Small intestine (tissue), 7 donors: ENCODE measurements at regions not wholly inside any gene's neighbourhood (a gene's known extent, or its start where the extent isn't known, plus 50 kb on each side); places are given as distances from the start of the nearest gene placed in this dataset.

Source experiments
- DNase-seq, 2 donors: peaks; one replicate each; pipeline versions ENCODE4 v3.0.0 to v3.0.0-alpha.2; 2013
- FAIRE-seq: peaks from 2 replicates; lab custom pipeline; 2012; peaks lifted over from hg19 to GRCh38; lab: Jason Lieb, UNC
- H3K27ac ChIP-seq, 3 donors: one replicate each; pipeline ENCODE4 v1.5.1; 2013; ENCODE audit warnings: low read length in 2 of 3, mild to moderate bottlenecking in 2 of 3, control low read depth in 1 of 3, inconsistent platforms in 1 of 3, low read depth in 1 of 3, moderate library complexity in 1 of 3
- H3K27me3 ChIP-seq, 3 donors: one replicate each; pipeline ENCODE4 v1.6.1; 2013; ENCODE audit warnings: low read length in 3 of 3, inconsistent platforms in 1 of 3; ENCODE audit not compliant: control insufficient read depth in 3 of 3, insufficient read depth in 3 of 3
- H3K36me3 ChIP-seq, 3 donors: one replicate each; pipeline ENCODE4 v1.6.1; 2013; ENCODE audit warnings: low read length in 3 of 3, inconsistent platforms in 1 of 3, low read depth in 1 of 3, mild to moderate bottlenecking in 1 of 3, moderate library complexity in 1 of 3; ENCODE audit not compliant: control insufficient read depth in 3 of 3, insufficient read depth in 2 of 3
- H3K4me1 ChIP-seq, 3 donors: one replicate each; pipeline ENCODE4 v1.6.1; 2013; ENCODE audit warnings: low read length in 2 of 3, inconsistent platforms in 1 of 3, low read depth in 1 of 3, mild to moderate bottlenecking in 1 of 3, moderate library complexity in 1 of 3; ENCODE audit not compliant: control insufficient read depth in 3 of 3, insufficient read depth in 2 of 3
- H3K4me3 ChIP-seq, 3 donors: one replicate each; pipeline ENCODE4 v1.5.1; 2013; ENCODE audit warnings: low read length in 3 of 3, control low read depth in 1 of 3, inconsistent platforms in 1 of 3, low read depth in 1 of 3, mild to moderate bottlenecking in 1 of 3, moderate library complexity in 1 of 3
- H3K9me3 ChIP-seq, 2 donors: one replicate each; pipeline ENCODE4 v1.6.1; 2013; ENCODE audit warnings: low read depth in 1 of 2, low read length in 1 of 2; ENCODE audit not compliant: control insufficient read depth in 2 of 2, insufficient read depth in 1 of 2
- WGBS, 3 donors: extraction: QIAGEN DNeasy Blood & Tissue Kit; methylation state at CpG; one replicate each; pipeline ENCODE4 v1.1.7; 2013; 5-methylcytosine and 5-hydroxymethylcytosine counted together
- donor health status: healthy with polysubstance abuse.
- donor health status: control.
- donor health status: control.
- donor health status: Bipolar disorder and iron deficiency.
- donor health status: healthy.

DNA sequence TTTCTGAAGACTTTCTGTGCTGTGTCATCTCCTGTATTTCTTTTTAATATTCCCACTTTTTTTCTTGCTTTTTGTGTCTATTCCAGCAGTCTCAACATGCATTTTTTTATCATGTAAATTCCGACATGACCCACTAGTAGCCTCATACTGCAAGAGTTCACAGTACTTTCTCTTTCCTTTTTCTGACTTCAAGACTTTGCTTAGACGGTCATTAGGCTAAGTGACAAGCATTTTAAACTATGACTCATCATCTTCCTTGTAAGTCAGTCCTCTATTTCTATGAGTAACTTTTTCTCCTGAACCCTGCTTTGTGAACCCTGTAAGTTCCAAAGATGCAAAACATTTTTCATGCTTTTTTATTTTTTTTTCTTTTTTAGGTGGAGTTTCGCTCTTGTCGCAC lies 381.2 kb downstream of the TXNL1 start:
- DNase-seq, result peak; percentile 5 to 16
- Histone ChIP-seq H3K36me3 (no peaks in the 10 kb centered on the region), H3K27me3 (no peaks in the 10 kb centered on the region), H3K9me3 (no peaks in the 10 kb centered on the region), H3K4me3 (no peak overlapping the region), H3K4me1 (no peaks in the 10 kb centered on the region), H3K27ac (no peak overlapping the region)
- FAIRE-seq, result no peak
- WGBS, 3 donors, result 51 to 56% (median 53%) methylated on average over 4 of the region's 4 CpGs

DNA sequence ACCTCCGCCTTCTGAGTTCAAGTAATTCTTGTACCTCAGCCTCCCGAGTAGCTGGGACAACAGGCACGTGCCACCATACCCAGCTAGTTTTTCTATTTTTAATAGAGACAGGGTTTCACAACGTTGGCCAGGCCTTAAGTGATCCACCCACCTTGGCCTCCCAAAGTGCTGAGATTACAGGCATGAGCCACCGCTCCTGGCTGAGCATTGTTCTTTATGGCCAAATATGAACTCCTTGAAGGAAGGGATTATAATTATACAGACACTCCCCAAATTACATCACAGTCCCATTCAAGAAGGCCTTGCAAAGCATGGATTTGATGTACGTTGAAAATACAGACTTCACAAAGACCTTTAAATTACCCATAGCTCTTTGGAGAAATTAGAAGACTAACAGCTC lies 381.7 kb downstream of the TXNL1 start:
- Histone ChIP-seq H3K27ac (no peak overlapping the region), H3K9me3 (no peaks in the 10 kb centered on the region)
- no peak for FAIRE-seq

DNA sequence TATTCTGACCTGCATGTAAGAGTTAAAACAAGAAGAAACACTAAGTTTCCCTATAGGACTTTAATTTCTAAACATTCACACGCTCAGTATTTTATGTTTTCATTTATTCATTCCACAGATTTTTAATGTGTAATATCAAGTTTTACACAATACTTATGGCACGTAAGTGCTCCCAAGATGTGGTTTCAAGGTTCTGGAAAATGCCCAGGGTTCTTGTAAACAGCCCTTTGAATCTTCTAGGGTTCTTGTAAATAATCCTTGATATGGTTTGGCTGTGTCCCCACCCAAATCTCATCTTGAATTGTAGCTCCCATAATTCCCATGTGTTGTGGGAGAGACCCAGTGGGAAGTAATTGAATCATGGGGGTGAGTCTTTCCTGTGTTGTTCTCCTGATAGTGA lies 383.0 kb downstream of the TXNL1 start:
- WGBS, 3 donors, result 77 to 93% (median 86%) methylated on average over 2 of the region's 2 CpGs
- Histone ChIP-seq H3K4me1 (no peaks in the 10 kb centered on the region), H3K27ac (no peak overlapping the region), H3K36me3 (no peaks in the 10 kb centered on the region), H3K27me3 (no peaks in the 10 kb centered on the region), H3K9me3 (no peaks in the 10 kb centered on the region), H3K4me3 (no peak overlapping the region)
- no peak for FAIRE-seq
- no peak for DNase-seq

More for the DNA sequence above, 381.7 kb downstream of the TXNL1 start:
- no peaks in the 10 kb centered on the region for H3K27me3 ChIP-seq
- no peaks in the 10 kb centered on the region for H3K36me3 ChIP-seq
- DNase-seq, result no peak
- no peaks in the 10 kb centered on the region for H3K4me1 ChIP-seq
- no peak overlapping the region for H3K4me3 ChIP-seq
- 84 to 89% (median 85%) methylated on average over 6 of the region's 6 CpGs for WGBS, 3 donors

DNA sequence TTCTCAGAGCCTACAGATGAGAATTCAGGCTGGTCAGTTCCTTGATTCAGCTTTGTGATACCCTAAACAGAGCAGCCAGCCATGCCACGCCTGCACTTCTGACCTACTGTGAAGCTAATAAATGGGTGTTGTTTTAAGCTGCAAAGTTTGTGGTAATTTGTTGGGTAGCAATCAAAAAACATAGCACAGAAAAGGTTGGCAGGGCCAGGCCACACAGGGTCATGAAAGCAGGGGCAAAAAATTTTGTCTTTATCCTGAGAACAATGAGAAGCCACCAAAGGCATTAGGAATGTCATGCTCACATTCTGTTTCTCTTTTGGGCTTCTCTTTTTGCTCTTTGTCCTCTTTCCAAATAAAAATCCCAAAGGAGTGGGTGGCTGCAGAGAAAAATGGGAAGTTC lies 385.9 kb downstream of the TXNL1 start:
- H3K36me3 ChIP-seq, result no peaks in the 10 kb centered on the region
- FAIRE-seq (no peak), DNase-seq (no peak)
- H3K4me3 ChIP-seq, result no peak overlapping the region
- WGBS, 3 donors, result 83 to 95% (median 90%) methylated on average over 1 of the region's 1 CpG
- H3K27me3 ChIP-seq, result no peaks in the 10 kb centered on the region
- no peak overlapping the region for H3K27ac ChIP-seq
- no peaks in the 10 kb centered on the region for H3K4me1 ChIP-seq
- H3K9me3 ChIP-seq, result no peaks in the 10 kb centered on the region

DNA sequence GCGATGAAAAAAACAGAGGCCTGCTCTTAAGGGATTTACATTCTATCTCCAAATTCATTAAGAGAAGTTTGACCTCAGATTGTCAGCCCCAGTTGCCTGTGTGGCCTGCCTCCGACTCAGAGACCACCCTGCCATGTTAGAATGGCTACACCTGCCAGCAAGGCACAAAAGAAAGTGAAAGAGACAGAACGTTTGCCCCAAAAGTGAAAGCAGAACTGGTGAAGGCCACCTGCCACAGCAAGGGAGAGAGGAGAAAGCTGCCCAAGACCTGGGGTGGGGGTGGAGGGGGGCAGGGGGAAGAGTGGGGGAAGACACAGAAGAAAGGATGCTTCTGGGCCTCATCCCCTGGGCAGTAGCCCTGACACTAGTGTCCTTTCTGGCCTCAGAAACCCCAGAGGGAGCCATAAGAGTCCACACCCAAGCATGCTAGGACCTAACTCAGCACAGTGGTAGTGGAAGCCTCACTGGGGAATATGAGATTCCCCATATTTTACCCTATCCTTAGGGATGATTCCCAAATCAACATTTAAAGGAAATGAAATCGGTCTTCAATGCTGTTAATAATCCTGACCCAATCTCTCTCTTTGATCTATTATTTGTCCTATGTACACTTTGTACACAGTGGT lies 389.7 kb downstream of the TXNL1 start:
- no peak overlapping the region for H3K4me3 ChIP-seq
- WGBS, 3 donors, result 36 to 55% (median 45%) methylated on average over 4 of the region's 4 CpGs
- peak in 1 of 2 donors; percentile 14 for DNase-seq
- no peaks in the 10 kb centered on the region for H3K36me3 ChIP-seq
- H3K4me1 ChIP-seq, result no peaks in the 10 kb centered on the region
- H3K27me3 ChIP-seq, result no peaks in the 10 kb centered on the region
- H3K9me3 ChIP-seq, result no peaks in the 10 kb centered on the region
- no peak overlapping the region for H3K27ac ChIP-seq
- no peak for FAIRE-seq

DNA sequence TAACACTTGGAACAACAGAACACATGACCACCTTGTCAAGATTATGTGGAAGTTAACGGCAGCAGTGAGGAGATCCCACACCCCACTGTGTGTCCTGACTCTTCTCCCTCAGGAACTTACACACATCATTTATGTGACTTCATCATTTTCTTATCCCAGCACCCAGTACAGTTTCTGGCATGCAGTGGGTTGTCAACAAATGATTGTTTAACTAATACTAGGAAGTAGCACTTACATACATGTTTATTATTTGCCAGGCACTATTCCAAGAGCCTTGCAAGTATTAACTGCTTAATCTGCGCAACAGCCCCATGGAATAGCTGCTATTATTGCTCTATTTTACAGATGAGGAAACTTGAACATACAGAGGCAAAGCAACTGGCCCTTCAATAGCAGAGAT lies 391.5 kb downstream of the TXNL1 start:
- Histone ChIP-seq H3K36me3 (no peaks in the 10 kb centered on the region), H3K4me1 (no peaks in the 10 kb centered on the region), H3K4me3 (no peak overlapping the region), H3K9me3 (no peaks in the 10 kb centered on the region), H3K27ac (no peak overlapping the region), H3K27me3 (no peaks in the 10 kb centered on the region)
- DNase-seq, result no peak
- FAIRE-seq, result no peak
- 75 to 79% (median 75%) methylated on average over 2 of the region's 2 CpGs for WGBS, 3 donors

DNA sequence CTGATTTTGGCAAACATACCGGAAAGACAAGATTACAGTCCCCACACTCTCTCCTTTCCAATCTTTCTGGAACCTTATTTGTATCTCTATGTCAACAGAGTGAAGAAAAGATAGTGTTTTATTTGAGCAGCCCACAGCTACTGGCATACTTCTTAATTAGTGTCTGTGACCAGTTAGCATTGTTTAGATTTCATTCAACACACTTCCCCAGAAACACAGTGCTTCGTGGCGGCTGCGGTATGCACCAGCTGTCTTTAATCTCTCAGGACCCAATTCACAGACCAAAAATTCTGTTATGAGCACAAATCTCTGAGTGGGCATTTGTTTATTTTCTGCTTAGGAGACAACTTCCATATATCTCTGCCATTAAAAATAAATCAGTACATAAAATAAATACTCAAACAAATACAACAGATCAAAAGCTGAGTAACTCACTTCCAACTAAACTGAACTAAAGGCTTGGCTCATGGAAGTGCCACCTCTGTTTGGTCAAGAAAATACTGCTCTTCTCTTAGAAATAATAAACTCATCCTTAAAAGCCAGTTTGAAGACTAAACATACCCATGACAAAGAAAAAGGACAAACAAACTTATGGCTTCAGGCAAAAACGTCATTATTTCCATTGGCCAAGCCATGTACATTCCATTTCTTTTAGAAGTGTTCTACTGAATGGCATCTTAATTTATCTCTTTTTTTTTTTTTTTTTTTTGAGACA lies 392.4 kb downstream of the TXNL1 start:
- no peak for DNase-seq
- Histone ChIP-seq H3K27me3 (no peaks in the 10 kb centered on the region), H3K9me3 (no peaks in the 10 kb centered on the region), H3K4me3 (no peak overlapping the region), H3K4me1 (no peaks in the 10 kb centered on the region), H3K36me3 (no peaks in the 10 kb centered on the region), H3K27ac (no peak overlapping the region)
- no peak for FAIRE-seq
- WGBS, 3 donors, result 32 to 44% (median 32%) methylated on average over 5 of the region's 5 CpGs

DNA sequence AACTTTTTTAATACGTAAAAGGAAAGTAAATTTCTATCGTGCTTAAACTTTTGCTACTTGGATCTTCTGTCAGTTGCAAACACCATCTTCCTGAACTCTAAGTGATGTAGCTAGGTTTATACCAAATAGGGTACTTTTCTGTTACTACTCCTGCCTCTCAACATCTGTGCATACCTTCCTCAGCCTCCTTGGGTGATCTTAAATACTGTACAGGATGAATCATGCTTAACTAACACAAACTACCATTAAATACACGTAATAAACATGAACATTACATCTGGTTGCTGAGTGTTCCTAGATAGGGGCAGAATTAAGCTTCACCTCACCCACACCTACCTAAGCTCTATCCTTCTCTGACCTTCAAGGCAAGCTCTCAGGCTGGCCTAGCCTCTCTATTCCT lies 398.0 kb downstream of the TXNL1 start:
- no peak overlapping the region for H3K27ac ChIP-seq
- no peaks in the 10 kb centered on the region for H3K9me3 ChIP-seq
- no peak for FAIRE-seq
- H3K27me3 ChIP-seq, result no peaks in the 10 kb centered on the region
- 80 to 91% (median 89%) methylated on average over 3 of the region's 3 CpGs for WGBS, 3 donors
- H3K4me3 ChIP-seq, result no peak overlapping the region
- no peak for DNase-seq
- H3K4me1 ChIP-seq, result no peaks in the 10 kb centered on the region
- no peaks in the 10 kb centered on the region for H3K36me3 ChIP-seq
